ENCODE measurements at regions not wholly inside any gene's neighbourhood (a gene's known extent, or its start where the extent isn't known, plus 50 kb on each side); places are given as distances from the start of the nearest gene placed in this dataset.
"Not testable (repeated sequence)": the region's sequence is repeated elsewhere in the genome, so short reads cannot be mapped to it uniquely, and the experiment has no call there.

GRCh38 chr7:142641252-142641651 lies 108.0 kb upstream of the PRSS1 start:
- not testable (repeated sequence) for TF ChIP-seq CTCF (conservative IDR thresholded peaks at IDR 0.05; ENCODE audit: low read depth, low read length); RAD21 (IDR thresholded peaks at IDR 0.05; ENCODE audit: low read length); BHLHE40 (IDR thresholded peaks at IDR 0.05; ENCODE audit: low read depth, low read length); RFX5 (IDR thresholded peaks at IDR 0.05; ENCODE audit: low read depth, low read length); MXI1 (IDR thresholded peaks at IDR 0.05; ENCODE audit: borderline replicate concordance, low read depth, low read length); USF2 (IDR thresholded peaks at IDR 0.05; ENCODE audit: low read depth, low read length); POLR2A (IDR thresholded peaks at IDR 0.05; ENCODE audit: low read depth, low read length); SMC3 (IDR thresholded peaks at IDR 0.05; ENCODE audit: low read depth, low read length); MAFK (IDR thresholded peaks at IDR 0.05; ENCODE audit: low read depth, low read length); MAZ (IDR thresholded peaks at IDR 0.05; ENCODE audit: borderline replicate concordance, low read depth, low read length); NFE2L2 (IDR thresholded peaks at IDR 0.05; ENCODE audit: low read depth, low read length)
